ENCODE measurements at regions not wholly inside any gene's neighbourhood (a gene's known extent, or its start where the extent isn't known, plus 50 kb on each side); places are given as distances from the start of the nearest gene placed in this dataset.

GRCh38 chr1:184329245-184329953 lies 57.4 kb upstream of the C1orf21 start:
- DNase-seq, result no peak

DNA sequence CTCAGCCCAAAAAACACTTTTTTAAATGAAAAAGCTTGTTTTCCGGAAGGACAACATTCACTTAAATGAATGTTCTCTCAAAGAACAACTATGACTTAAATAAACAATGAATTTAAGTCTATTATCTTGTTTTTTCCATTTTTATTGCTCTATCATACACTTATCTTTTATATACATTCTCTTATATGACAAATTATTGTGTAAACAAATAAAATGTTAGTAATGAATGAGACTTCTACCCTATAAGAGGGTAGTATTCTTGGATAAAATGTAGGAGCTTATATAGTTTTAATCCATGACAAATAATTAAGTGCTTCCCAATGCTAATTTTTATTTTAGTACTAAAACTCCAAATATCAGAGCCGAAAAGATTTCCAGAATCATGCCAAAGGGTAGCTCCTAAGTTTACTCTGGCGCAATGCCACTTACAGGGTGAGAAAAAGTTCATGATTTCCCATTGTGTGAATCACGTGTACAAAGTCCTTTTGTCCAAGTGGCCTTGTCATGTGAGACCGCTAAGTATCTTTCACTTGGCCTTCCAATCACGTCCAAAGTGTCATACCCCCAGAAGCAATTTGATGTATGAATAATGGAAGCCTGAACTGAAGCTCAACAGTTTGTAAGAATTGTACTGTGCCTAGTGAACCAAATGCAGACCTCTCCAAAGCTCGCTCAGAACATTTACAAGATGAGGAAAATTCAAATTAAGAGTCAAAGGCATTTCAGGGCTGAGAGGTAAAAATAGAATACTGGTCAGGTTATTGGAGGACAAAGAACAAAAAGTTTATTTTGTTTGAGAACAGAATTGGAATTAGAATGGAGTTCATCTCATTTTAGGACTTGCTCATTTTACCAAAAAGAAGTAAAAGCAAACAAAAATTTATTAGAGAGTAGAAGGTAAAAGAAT lies 56.6 kb upstream of the C1orf21 start:
- no peak for DNase-seq

- DNase-seq, result no peak
Observed at GRCh38 chr1:184330875-184331274, 56.0 kb upstream of the C1orf21 start.

Measured in NCI-H1092 (cell line).